ENCODE measurements at regions not wholly inside any gene's neighbourhood (a gene's known extent, or its start where the extent isn't known, plus 50 kb on each side); places are given as distances from the start of the nearest gene placed in this dataset.

DNA sequence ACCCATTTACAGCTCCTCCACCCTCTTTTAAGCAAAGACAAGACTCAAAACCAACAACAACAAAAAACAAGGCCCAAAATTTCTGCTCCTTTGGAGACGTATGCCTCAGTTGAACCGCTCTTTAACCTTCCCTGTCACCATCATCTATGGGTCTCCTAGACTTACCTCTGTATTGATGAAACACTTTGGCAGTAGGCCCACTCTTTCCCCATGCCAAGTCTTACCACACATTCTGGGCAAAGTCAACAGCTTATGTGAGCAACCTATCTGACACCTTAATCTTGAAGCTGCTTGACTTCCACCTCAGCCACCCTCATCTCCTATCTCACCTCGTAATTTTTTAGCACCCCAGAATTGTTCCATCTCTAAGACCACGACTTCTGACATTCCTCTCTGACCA lies 99.7 kb upstream of the CXorf66 start:
- TF ChIP-seq, protein P1, sequence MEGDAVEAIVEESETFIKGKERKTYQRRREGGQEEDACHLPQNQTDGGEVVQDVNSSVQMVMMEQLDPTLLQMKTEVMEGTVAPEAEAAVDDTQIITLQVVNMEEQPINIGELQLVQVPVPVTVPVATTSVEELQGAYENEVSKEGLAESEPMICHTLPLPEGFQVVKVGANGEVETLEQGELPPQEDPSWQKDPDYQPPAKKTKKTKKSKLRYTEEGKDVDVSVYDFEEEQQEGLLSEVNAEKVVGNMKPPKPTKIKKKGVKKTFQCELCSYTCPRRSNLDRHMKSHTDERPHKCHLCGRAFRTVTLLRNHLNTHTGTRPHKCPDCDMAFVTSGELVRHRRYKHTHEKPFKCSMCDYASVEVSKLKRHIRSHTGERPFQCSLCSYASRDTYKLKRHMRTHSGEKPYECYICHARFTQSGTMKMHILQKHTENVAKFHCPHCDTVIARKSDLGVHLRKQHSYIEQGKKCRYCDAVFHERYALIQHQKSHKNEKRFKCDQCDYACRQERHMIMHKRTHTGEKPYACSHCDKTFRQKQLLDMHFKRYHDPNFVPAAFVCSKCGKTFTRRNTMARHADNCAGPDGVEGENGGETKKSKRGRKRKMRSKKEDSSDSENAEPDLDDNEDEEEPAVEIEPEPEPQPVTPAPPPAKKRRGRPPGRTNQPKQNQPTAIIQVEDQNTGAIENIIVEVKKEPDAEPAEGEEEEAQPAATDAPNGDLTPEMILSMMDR (conservative IDR thresholded peaks at IDR 0.05; ENCODE audit: low read depth in 2 of 2) = no peak
- no peak for TF ChIP-seq EZH2phosphoT487 (IDR thresholded peaks at IDR 0.05; ENCODE audit: unreplicated experiment)
- TF ChIP-seq, protein P2, sequence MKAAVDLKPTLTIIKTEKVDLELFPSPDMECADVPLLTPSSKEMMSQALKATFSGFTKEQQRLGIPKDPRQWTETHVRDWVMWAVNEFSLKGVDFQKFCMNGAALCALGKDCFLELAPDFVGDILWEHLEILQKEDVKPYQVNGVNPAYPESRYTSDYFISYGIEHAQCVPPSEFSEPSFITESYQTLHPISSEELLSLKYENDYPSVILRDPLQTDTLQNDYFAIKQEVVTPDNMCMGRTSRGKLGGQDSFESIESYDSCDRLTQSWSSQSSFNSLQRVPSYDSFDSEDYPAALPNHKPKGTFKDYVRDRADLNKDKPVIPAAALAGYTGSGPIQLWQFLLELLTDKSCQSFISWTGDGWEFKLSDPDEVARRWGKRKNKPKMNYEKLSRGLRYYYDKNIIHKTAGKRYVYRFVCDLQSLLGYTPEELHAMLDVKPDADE (IDR thresholded peaks at IDR 0.05) = no peak
- no peak for TF ChIP-seq NANOG (IDR thresholded peaks at IDR 0.05; ENCODE audit: borderline replicate concordance)
- no peak for TF ChIP-seq EZH2 (IDR thresholded peaks at IDR 0.05; ENCODE audit: low read depth, unreplicated experiment)
- TF ChIP-seq POLR2AphosphoS5 (IDR thresholded peaks at IDR 0.05; ENCODE audit: low read depth) = no peak
- no peak for TF ChIP-seq ZNF331 (CRISPR knock-in tag; IDR thresholded peaks at IDR 0.05; ENCODE audit: low read depth)

Data from GM23338 (cell line).